Transverse colon (tissue), 4 donors: ENCODE measurements at regions not wholly inside any gene's neighbourhood (a gene's known extent, or its start where the extent isn't known, plus 50 kb on each side); places are given as distances from the start of the nearest gene placed in this dataset.

Experiments
- DNase-seq: peaks from one replicate; pipeline ENCODE4 v3.0.0-alpha.2; 2019
- H3K27ac ChIP-seq, 4 donors: fragments of 200-600 bp; sonication (generic); 2 replicates each; pipeline ENCODE4 v1.5.1; 2016 to 2018; ENCODE audit warnings: inconsistent platforms in 4 of 4
- H3K27me3 ChIP-seq: fragments of 200-600 bp; sonication (generic); 2 replicates; pipeline ENCODE4 v1.5.1; 2017; ENCODE audit warnings: inconsistent platforms
- H3K36me3 ChIP-seq, 4 donors: fragments of 200-600 bp; sonication (generic); 2 replicates each; pipeline ENCODE4 v1.5.1; 2017 to 2019; ENCODE audit warnings: inconsistent platforms in 4 of 4
- H3K4me1 ChIP-seq, 4 donors: fragments of 200-600 bp; sonication (generic); 2 replicates each; pipeline ENCODE4 v1.5.1; 2017 to 2020; ENCODE audit warnings: inconsistent platforms in 4 of 4
- H3K4me3 ChIP-seq, 4 donors: fragments of 200-600 bp; sonication (generic); 1 replicate in 1 of 4; 2 replicates in 3 of 4; pipeline versions ENCODE4 v1.5.1 to v1.6.1; 2017 to 2019; ENCODE audit warnings: inconsistent platforms in 4 of 4
- H3K9me3 ChIP-seq, 2 donors: fragments of 200-600 bp; sonication (generic); 2 replicates each; pipeline ENCODE4 v1.5.1; 2017 to 2019; ENCODE audit warnings: inconsistent platforms in 2 of 2
- CTCF ChIP-seq, 5 experiments: fragments of 200-600 bp in 3 of 5; fragments of 450-650 bp in 2 of 5; sonication (generic) in 3 of 5; IDR thresholded peaks; 1 replicate in 2 of 5; 2 replicates in 3 of 5; pipeline ENCODE4 v1.5.1; 2016 to 2017; ENCODE audit warnings: antibody characterized with exemption in 5 of 5, inconsistent platforms in 3 of 5, mild to moderate bottlenecking in 2 of 5, moderate library complexity in 1 of 5
- EP300 ChIP-seq: sonication (generic); formaldehyde crosslinking; IDR thresholded peaks from one replicate; pipeline ENCODE4 v1.6.1; 2017; ENCODE audit warnings: antibody characterized with exemption, low read depth
- POLR2A ChIP-seq: fragments of 450-650 bp; IDR thresholded peaks from one replicate; pipeline ENCODE4 v1.6.1; 2016; ENCODE audit warnings: antibody characterized with exemption, mild to moderate bottlenecking, moderate library complexity
- POLR2AphosphoS5 ChIP-seq, 3 donors: sonication (generic); formaldehyde crosslinking; IDR thresholded peaks; one replicate each; pipeline ENCODE4 v1.6.1; 2016; ENCODE audit warnings: antibody characterized with exemption in 3 of 3
- WGBS, 2 donors: methylation state at CpG; one replicate each; pipeline ENCODE4 v1.1.5; 2018; ENCODE audit warnings: low coverage in 1 of 2; 5-methylcytosine and 5-hydroxymethylcytosine counted together
- in situ Hi-C, 4 donors: fragments of 200-750 bp; cut with MboI; loops; one replicate each; pipeline versions ENCODE4 v1.15.0 to v1.15.1; 2017; ENCODE audit warnings: low sequenced_read_pairs in 3 of 4, low pct_ligation_motif_present in 1 of 4, low pct_unique_long_range_greater_than_20kb in 1 of 4
- intact Hi-C: fragments of 100-400 bp; cut with DNase I; formaldehyde crosslinking; loops from one replicate; pipeline ENCODE4 v1.15.1; 2023; ENCODE audit warnings: low total_unique reads

GRCh38 chr2:18484625-18485024 is 75.8 kb downstream of the RDH14 start:
- H3K36me3 ChIP-seq = no peaks in the 10 kb centered on the region
- intact Hi-C loops = no loop called here
- in situ Hi-C loops = no loop called here
- H3K9me3 ChIP-seq = no peaks in the 10 kb centered on the region
- DNase-seq = no peak
- no peak overlapping the region for H3K4me3 ChIP-seq
- H3K27ac ChIP-seq = no peak overlapping the region
- no peaks in the 10 kb centered on the region for H3K4me1 ChIP-seq
- no peaks in the 10 kb centered on the region for H3K27me3 ChIP-seq
- TF ChIP-seq POLR2AphosphoS5 (IDR thresholded peaks at IDR 0.05) = no peak
- TF ChIP-seq EP300 = no peak
- no peak for TF ChIP-seq POLR2A
- TF ChIP-seq CTCF (IDR thresholded peaks at IDR 0.05) = no peak

DNA sequence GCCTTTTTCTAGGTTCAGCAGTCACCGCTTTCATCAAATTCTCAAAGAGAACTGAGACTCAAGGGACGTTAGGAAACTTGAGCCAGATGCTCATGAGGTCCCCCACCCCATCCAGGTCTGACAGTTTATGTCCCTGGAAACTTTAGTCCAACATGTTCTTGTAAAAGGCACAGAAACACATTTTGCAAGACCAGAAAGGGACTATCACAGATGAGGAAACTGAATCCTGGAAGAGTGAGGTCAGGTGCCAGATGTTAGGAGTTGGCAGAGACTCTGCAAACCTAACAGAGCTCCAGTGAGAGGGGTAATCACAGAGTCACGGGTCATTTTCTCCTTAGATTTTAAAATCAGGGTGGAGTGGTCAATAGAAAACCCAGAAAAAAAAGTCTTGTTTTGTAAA is 76.6 kb downstream of the RDH14 start:
- in situ Hi-C loops (no loop called here), intact Hi-C loops (no loop called here)
- WGBS, 2 donors = 82% methylated on average over 3 of the region's 3 CpGs; no CpG with 5 or more reads in 1 of the 2 donors
- Histone ChIP-seq H3K36me3 (no peaks in the 10 kb centered on the region), H3K27me3 (no peaks in the 10 kb centered on the region), H3K27ac (no peak overlapping the region), H3K4me3 (no peak overlapping the region), H3K4me1 (no peaks in the 10 kb centered on the region), H3K9me3 (no peaks in the 10 kb centered on the region)
- TF ChIP-seq POLR2AphosphoS5 (IDR thresholded peaks at IDR 0.05) (peak in 1 of 3 donors; percentile 44), CTCF (IDR thresholded peaks at IDR 0.05) (no peak), EP300 (no peak), POLR2A (no peak)
- DNase-seq = no peak

DNA sequence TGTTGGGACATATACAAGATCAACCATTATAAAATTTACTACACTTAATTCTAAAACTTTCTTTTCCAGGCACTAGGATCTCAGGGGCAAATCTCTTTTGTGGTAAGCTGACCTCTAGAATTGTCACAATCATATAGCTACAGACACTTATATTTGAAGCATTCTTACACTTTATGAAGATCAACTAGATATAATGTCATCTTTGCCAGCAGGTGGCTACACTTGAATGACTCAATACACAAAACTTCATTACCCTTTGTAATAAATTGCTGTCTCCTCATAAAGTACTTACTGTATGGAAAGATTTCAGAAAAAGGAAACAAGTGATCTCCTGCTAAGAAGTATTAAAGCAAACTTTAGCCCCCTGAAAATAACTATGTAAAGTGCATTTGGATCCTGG is 77.8 kb downstream of the RDH14 start:
- Histone ChIP-seq H3K4me3 (no peak overlapping the region), H3K9me3 (no peaks in the 10 kb centered on the region), H3K27me3 (no peaks in the 10 kb centered on the region), H3K36me3 (no peaks in the 10 kb centered on the region), H3K27ac (no peak overlapping the region), H3K4me1 (no peaks in the 10 kb centered on the region)
- intact Hi-C loops = no loop called here
- no peak for DNase-seq
- no peak for TF ChIP-seq POLR2A
- in situ Hi-C loops = no loop called here

- Histone ChIP-seq H3K4me1 (no peaks in the 10 kb centered on the region), H3K36me3 (no peaks in the 10 kb centered on the region), H3K4me3 (no peak overlapping the region), H3K9me3 (no peaks in the 10 kb centered on the region), H3K27ac (no peak overlapping the region), H3K27me3 (no peaks in the 10 kb centered on the region)
- no peak for DNase-seq
- TF ChIP-seq CTCF (IDR thresholded peaks at IDR 0.05) (no peak), POLR2AphosphoS5 (IDR thresholded peaks at IDR 0.05) (peak in 2 of 3 donors; percentile 40 to 41)
- in situ Hi-C loops (no loop called here), intact Hi-C loops (no loop called here)
- WGBS, 2 donors = 73% methylated on average over 3 of the region's 3 CpGs; no CpG with 5 or more reads in 1 of the 2 donors
Observed at GRCh38 chr2:18479947-18480369, 80.5 kb downstream of the RDH14 start.

- in situ Hi-C loops = no loop called here
- intact Hi-C loops = loop anchor here (2.0 kb wide), 1 partner anchor 68 kb away; no protein-coding TSS in a partner anchor
- no peaks in the 10 kb centered on the region for H3K36me3 ChIP-seq
- WGBS, 2 donors = 25 to 55% methylated on average over 1 of the region's 1 CpG
- TF ChIP-seq POLR2A (no peak), EP300 (no peak), CTCF (IDR thresholded peaks at IDR 0.05) (no peak), POLR2AphosphoS5 (IDR thresholded peaks at IDR 0.05) (no peak)
- DNase-seq = no peak
- H3K4me3 ChIP-seq = no peak overlapping the region
- peaks cover 0 to 7% (median 0%) of the 10 kb centered on the region in 4 donors for H3K4me1 ChIP-seq
- H3K27ac ChIP-seq = no peak overlapping the region
- H3K27me3 ChIP-seq = no peaks in the 10 kb centered on the region
- H3K9me3 ChIP-seq = no peaks in the 10 kb centered on the region
Observed at GRCh38 chr2:18477293-18477692, 83.2 kb downstream of the RDH14 start.
